ENCODE measurements at regions not wholly inside any gene's neighbourhood (a gene's known extent, or its start where the extent isn't known, plus 50 kb on each side); places are given as distances from the start of the nearest gene placed in this dataset.

- H3K4me3 ChIP-seq, result no peak overlapping the region
Observed at GRCh38 chr16:73527187-73527586, 479.3 kb upstream of the ZFHX3 start.

GRCh38 chr16:73526011-73526804 is 478.3 kb upstream of the ZFHX3 start:
- no peak overlapping the region for H3K27ac ChIP-seq
- H3K4me3 ChIP-seq, result no peak overlapping the region
- H3K9me3 ChIP-seq, result no peaks in the 10 kb centered on the region
- DNase-seq (ENCODE audit: extremely low spot score in 2 of 2), result no peak
- H3K36me3 ChIP-seq, result no peaks in the 10 kb centered on the region
- H3K4me1 ChIP-seq, result no peaks in the 10 kb centered on the region
- intact Hi-C loops (cut with DNase I), result no loop called here
- TF ChIP-seq POLR2AphosphoS5 (IDR thresholded peaks at IDR 0.05; ENCODE audit: insufficient read depth in 1 of 2, low read depth in 1 of 2) (no peak), POLR2A (IDR thresholded peaks at IDR 0.05) (no peak)
- H3K27me3 ChIP-seq, result no peaks in the 10 kb centered on the region

More at GRCh38 chr16:73527187-73527586, 479.3 kb upstream of the ZFHX3 start:
- H3K27me3 ChIP-seq, result no peaks in the 10 kb centered on the region
- H3K4me1 ChIP-seq, result no peaks in the 10 kb centered on the region
- no peak overlapping the region for H3K27ac ChIP-seq
- DNase-seq (ENCODE audit: extremely low spot score in 2 of 2), result no peak
- H3K9me3 ChIP-seq, result no peaks in the 10 kb centered on the region
- TF ChIP-seq POLR2A (IDR thresholded peaks at IDR 0.05) (no peak), POLR2AphosphoS5 (IDR thresholded peaks at IDR 0.05; ENCODE audit: insufficient read depth in 1 of 2, low read depth in 1 of 2) (no peak), CTCF (IDR thresholded peaks at IDR 0.05) (no peak)
- intact Hi-C loops (cut with DNase I), result no loop called here
- no peaks in the 10 kb centered on the region for H3K36me3 ChIP-seq

- intact Hi-C loops (cut with DNase I), result no loop called here
- H3K27me3 ChIP-seq, result no peaks in the 10 kb centered on the region
- H3K36me3 ChIP-seq, result no peaks in the 10 kb centered on the region
- H3K4me3 ChIP-seq, result no peak overlapping the region
- DNase-seq (ENCODE audit: extremely low spot score in 2 of 2), result no peak
- TF ChIP-seq POLR2AphosphoS5 (IDR thresholded peaks at IDR 0.05; ENCODE audit: insufficient read depth in 1 of 2, low read depth in 1 of 2) (no peak), POLR2A (IDR thresholded peaks at IDR 0.05) (no peak), CTCF (IDR thresholded peaks at IDR 0.05) (no peak)
- no peak overlapping the region for H3K27ac ChIP-seq
- H3K9me3 ChIP-seq, result no peaks in the 10 kb centered on the region
- H3K4me1 ChIP-seq, result no peaks in the 10 kb centered on the region
Observed at GRCh38 chr16:73523209-73523608, 475.3 kb upstream of the ZFHX3 start.

GRCh38 chr16:73521499-73521898 is 473.6 kb upstream of the ZFHX3 start:
- Histone ChIP-seq H3K9me3 (no peaks in the 10 kb centered on the region), H3K4me1 (no peaks in the 10 kb centered on the region), H3K27me3 (no peaks in the 10 kb centered on the region), H3K27ac (no peak overlapping the region), H3K36me3 (no peaks in the 10 kb centered on the region), H3K4me3 (no peak overlapping the region)
- intact Hi-C loops (cut with DNase I), result no loop called here
- DNase-seq (ENCODE audit: extremely low spot score in 2 of 2), result no peak
- TF ChIP-seq POLR2AphosphoS5 (IDR thresholded peaks at IDR 0.05; ENCODE audit: insufficient read depth in 1 of 2, low read depth in 1 of 2) (no peak), POLR2A (IDR thresholded peaks at IDR 0.05) (no peak), CTCF (IDR thresholded peaks at IDR 0.05) (no peak)

- Histone ChIP-seq H3K4me1 (no peaks in the 10 kb centered on the region), H3K36me3 (no peaks in the 10 kb centered on the region), H3K27me3 (no peaks in the 10 kb centered on the region), H3K27ac (no peak overlapping the region), H3K9me3 (no peaks in the 10 kb centered on the region), H3K4me3 (no peak overlapping the region)
- TF ChIP-seq POLR2A (IDR thresholded peaks at IDR 0.05) (no peak), POLR2AphosphoS5 (IDR thresholded peaks at IDR 0.05; ENCODE audit: insufficient read depth in 1 of 2, low read depth in 1 of 2) (no peak), CTCF (IDR thresholded peaks at IDR 0.05) (no peak)
- intact Hi-C loops (cut with DNase I), result no loop called here
- no peak for DNase-seq (ENCODE audit: extremely low spot score in 2 of 2)
Observed at GRCh38 chr16:73515616-73516015, 467.7 kb upstream of the ZFHX3 start.

Data from vagina (tissue), 2 donors.